ENCODE measurements at regions not wholly inside any gene's neighbourhood (a gene's known extent, or its start where the extent isn't known, plus 50 kb on each side); places are given as distances from the start of the nearest gene placed in this dataset.

DNA sequence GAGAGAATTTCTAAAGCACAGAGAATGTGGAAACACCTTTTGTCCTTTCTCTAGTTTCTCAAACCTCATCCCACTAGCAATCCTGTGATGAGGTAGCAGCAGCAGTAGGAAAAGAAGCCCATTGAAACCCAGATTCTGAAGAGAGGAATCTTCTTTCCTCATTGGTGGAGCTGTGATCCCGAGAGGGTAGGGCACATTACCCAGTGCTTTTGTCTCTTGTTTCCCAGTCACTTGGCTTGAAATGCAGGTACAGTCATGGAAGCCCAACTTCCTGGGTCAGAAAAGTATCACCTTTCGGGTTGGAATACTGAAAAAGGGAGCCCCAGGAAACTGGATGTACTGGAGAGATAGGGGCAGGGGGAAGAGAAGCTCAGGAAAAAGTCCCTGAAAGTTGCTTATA lies 417.4 kb downstream of the TBC1D32 start:
- intact Hi-C loops (cut with micrococcal nuclease): no loop called here
- H3K27me3 Mint-ChIP-seq (ENCODE audit: low read depth in 3 of 3): peaks cover 0 to 3% (median 0%) of the 10 kb centered on the region in 3 donors
- H3K4me1 Mint-ChIP-seq: no peaks in the 10 kb centered on the region

DNA sequence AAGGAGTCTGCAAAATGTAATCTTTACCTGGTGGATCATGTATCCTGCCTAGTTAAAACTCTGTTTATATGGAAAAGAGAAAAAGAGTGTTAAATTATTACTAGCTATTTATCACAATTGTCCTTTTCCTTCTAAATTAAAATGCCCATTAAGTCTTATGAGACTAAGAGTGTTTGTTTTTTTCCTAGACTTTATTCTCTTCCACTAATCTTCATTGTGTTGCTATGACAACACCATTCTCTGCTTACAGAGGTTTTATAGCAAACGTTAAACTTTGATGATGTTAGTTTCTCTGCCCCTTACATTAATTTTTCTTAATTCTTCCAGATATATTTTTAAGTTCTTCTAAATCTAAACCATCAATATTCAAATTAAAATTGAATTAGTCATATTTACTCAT lies 420.8 kb downstream of the TBC1D32 start:
- TF ChIP-seq, protein P1, sequence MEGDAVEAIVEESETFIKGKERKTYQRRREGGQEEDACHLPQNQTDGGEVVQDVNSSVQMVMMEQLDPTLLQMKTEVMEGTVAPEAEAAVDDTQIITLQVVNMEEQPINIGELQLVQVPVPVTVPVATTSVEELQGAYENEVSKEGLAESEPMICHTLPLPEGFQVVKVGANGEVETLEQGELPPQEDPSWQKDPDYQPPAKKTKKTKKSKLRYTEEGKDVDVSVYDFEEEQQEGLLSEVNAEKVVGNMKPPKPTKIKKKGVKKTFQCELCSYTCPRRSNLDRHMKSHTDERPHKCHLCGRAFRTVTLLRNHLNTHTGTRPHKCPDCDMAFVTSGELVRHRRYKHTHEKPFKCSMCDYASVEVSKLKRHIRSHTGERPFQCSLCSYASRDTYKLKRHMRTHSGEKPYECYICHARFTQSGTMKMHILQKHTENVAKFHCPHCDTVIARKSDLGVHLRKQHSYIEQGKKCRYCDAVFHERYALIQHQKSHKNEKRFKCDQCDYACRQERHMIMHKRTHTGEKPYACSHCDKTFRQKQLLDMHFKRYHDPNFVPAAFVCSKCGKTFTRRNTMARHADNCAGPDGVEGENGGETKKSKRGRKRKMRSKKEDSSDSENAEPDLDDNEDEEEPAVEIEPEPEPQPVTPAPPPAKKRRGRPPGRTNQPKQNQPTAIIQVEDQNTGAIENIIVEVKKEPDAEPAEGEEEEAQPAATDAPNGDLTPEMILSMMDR (IDR thresholded peaks at IDR 0.05): no peak
- no peaks in the 10 kb centered on the region for H4K20me1 ChIP-seq (ENCODE audit: insufficient read depth, low read length)
- no CpG with 5 or more reads among the region's 1 CpG for WGBS (ENCODE audit: insufficient coverage)
- no peak overlapping the region for H3K4me3 ChIP-seq (replicated peaks in 1 of 3; ENCODE audit: low read depth in 2 of 3, low read length in 3 of 3)
- peaks cover 0 to 4% of the 10 kb centered on the region in 2 donors for H3K9me3 ChIP-seq (replicated peaks in 1 of 2; ENCODE audit: control insufficient read depth in 1 of 2, insufficient read depth in 1 of 2, low read length in 2 of 2)
- Mint-ChIP-seq H3K27ac (no peak overlapping the region), H3K9me3 (peaks cover 0 to 3% (median 0%) of the 10 kb centered on the region in 7 donors), H3K4me1 (no peaks in the 10 kb centered on the region), H3K36me3 (no peaks in the 10 kb centered on the region), H3K4me3 (no peak overlapping the region), H3K27me3 (ENCODE audit: low read depth in 3 of 3) (peaks cover 0 to 3% (median 0%) of the 10 kb centered on the region in 3 donors)
- no peak overlapping the region for H3K9ac ChIP-seq (ENCODE audit: insufficient read depth, low read length, poor library complexity, severe bottlenecking)
- no peak overlapping the region for H3K27ac ChIP-seq (ENCODE audit: low read depth in 1 of 2, low read length in 2 of 2)
- intact Hi-C loops (cut with micrococcal nuclease): no loop called here
- H3K4me2 ChIP-seq (replicated peaks; ENCODE audit: extremely low read depth, low read length, poor library complexity, severe bottlenecking): no peak overlapping the region
- no peak overlapping the region for H2AFZ ChIP-seq (ENCODE audit: insufficient read depth, low read depth, low read length, poor library complexity, severe bottlenecking)
- no peaks in the 10 kb centered on the region for H3K36me3 ChIP-seq (replicated peaks in 1 of 2; ENCODE audit: control insufficient read depth in 1 of 2, insufficient read depth in 2 of 2, low read length in 2 of 2)
- H3K27me3 ChIP-seq (ENCODE audit: control insufficient read depth in 2 of 2, insufficient read depth in 2 of 2, low read length in 2 of 2): no peaks in the 10 kb centered on the region
- no peaks in the 10 kb centered on the region for H3K79me2 ChIP-seq (ENCODE audit: insufficient read depth, low read length)
- no peak for DNase-seq
- H3K4me1 ChIP-seq (ENCODE audit: control insufficient read depth in 1 of 2, insufficient read depth in 2 of 2, low read length in 2 of 2): no peaks in the 10 kb centered on the region

More for the DNA sequence above, 417.4 kb downstream of the TBC1D32 start:
- H3K27me3 ChIP-seq (ENCODE audit: control insufficient read depth in 2 of 2, insufficient read depth in 2 of 2, low read length in 2 of 2): no peaks in the 10 kb centered on the region
- no peak overlapping the region for H2AFZ ChIP-seq (ENCODE audit: insufficient read depth, low read depth, low read length, poor library complexity, severe bottlenecking)
- no peak for DNase-seq
- Mint-ChIP-seq H3K4me3 (no peak overlapping the region), H3K9me3 (peaks cover 0 to 4% (median 2%) of the 10 kb centered on the region in 7 donors), H3K36me3 (no peaks in the 10 kb centered on the region), H3K27ac (no peak overlapping the region)
- TF ChIP-seq, protein P1 (IDR thresholded peaks at IDR 0.05): no peak
- no peaks in the 10 kb centered on the region for H3K4me1 ChIP-seq (ENCODE audit: control insufficient read depth in 1 of 2, insufficient read depth in 2 of 2, low read length in 2 of 2)
- no peaks in the 10 kb centered on the region for H3K79me2 ChIP-seq (ENCODE audit: insufficient read depth, low read length)
- no peaks in the 10 kb centered on the region for H3K36me3 ChIP-seq (replicated peaks in 1 of 2; ENCODE audit: control insufficient read depth in 1 of 2, insufficient read depth in 2 of 2, low read length in 2 of 2)
- no peak overlapping the region for H3K4me2 ChIP-seq (replicated peaks; ENCODE audit: extremely low read depth, low read length, poor library complexity, severe bottlenecking)
- WGBS (ENCODE audit: insufficient coverage): 79% methylated on average over 2 of the region's 2 CpGs
- H3K9me3 ChIP-seq (replicated peaks in 1 of 2; ENCODE audit: control insufficient read depth in 1 of 2, insufficient read depth in 1 of 2, low read length in 2 of 2): peaks cover 3 to 4% of the 10 kb centered on the region in 2 donors
- no peak overlapping the region for H3K4me3 ChIP-seq (replicated peaks in 1 of 3; ENCODE audit: low read depth in 2 of 3, low read length in 3 of 3)
- no peak overlapping the region for H3K9ac ChIP-seq (ENCODE audit: insufficient read depth, low read length, poor library complexity, severe bottlenecking)
- H3K27ac ChIP-seq (ENCODE audit: low read depth in 1 of 2, low read length in 2 of 2): no peak overlapping the region
- H4K20me1 ChIP-seq (ENCODE audit: insufficient read depth, low read length): no peaks in the 10 kb centered on the region
